Erythroblast (primary cell): ENCODE measurements at regions not wholly inside any gene's neighbourhood (a gene's known extent, or its start where the extent isn't known, plus 50 kb on each side); places are given as distances from the start of the nearest gene placed in this dataset.
A peak's percentile ranks its signal among the peaks of the same experiment; 100 is the strongest.

Experiments used
- DNase-seq, 2 experiments: peaks; one replicate each; lab custom pipeline; 2025; lab: John Stamatoyannopoulos, UW
- GATA1 ChIP-seq: IDR thresholded peaks from 2 replicates; pipeline ENCODE4 v1.6.1; 2011; ENCODE audit warnings: low read depth, mild to moderate bottlenecking, control low read depth, low read length, moderate library complexity
- POLR2A ChIP-seq: IDR thresholded peaks from 2 replicates; pipeline ENCODE4 v1.6.1; 2011; ENCODE audit warnings: mild to moderate bottlenecking, low read length

DNA sequence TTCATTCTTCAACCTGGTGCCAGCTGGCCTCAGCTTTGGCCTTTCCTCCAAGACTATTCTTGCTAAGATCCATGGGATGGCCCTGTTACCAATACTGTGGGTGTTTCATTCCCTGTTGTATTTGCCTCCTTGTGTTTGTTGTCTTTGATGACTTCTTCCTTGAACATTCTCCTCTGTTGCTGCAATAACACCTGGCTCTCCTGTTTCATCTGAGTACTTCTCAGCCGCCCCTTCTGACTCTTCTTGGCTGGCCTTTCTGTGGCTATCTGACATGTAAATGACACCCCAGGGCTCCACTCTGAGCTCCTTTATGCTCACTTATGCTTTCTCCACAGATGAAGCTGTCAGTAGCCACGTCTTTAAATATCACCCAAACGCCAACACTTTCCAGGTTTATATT lies 302.7 kb upstream of the CHRNA7 start:
- no peak for TF ChIP-seq POLR2A
- no peak for DNase-seq

DNA sequence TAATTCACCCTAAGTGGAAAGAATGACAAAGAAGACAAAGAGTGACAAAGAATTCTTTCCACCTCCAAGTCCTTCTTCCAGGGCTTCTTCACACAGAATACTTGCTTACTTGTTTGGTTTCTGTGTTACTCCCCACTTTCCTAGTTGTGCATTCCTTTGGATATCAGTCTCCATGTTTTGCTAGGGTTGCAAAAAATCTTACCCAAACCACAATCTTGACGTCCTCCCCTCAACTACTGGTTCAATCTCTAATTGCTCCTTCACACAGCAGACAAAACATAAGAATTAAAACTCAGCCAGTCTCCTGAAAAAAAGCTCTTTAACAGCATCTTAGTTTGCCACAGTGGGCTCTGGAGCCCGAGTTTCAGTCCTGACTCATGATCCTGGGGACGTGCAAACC lies 297.6 kb upstream of the CHRNA7 start:
- TF ChIP-seq GATA1 (no peak), POLR2A (no peak)
- DNase-seq: no peak

- TF ChIP-seq POLR2A (no peak), GATA1 (no peak)
- DNase-seq: no peak
These were observed 296.9 kb upstream of the CHRNA7 start for GRCh38 chr15:31733424-31733823.

- no peak for DNase-seq
- TF ChIP-seq POLR2A (no peak), GATA1 (no peak)
These were observed 290.1 kb upstream of the CHRNA7 start for GRCh38 chr15:31740203-31740602.

DNA sequence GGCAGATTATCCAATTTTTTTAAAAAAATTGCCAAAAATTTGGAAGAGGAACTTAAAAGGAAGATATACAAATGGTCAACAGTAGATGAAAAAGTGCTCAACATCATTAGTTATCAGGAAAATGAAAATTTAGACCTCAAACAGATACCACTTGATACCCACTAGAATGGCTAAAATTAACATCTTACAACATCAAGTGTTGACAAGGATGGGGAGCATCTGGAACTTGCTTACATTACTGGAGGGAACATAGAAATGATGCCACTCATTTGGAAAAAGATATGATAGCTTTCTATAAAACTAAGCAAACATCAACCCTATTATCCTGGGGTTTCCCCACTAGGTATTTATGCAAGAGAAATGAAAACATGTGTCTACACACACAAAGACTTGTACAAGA lies 284.5 kb upstream of the CHRNA7 start:
- no peak for DNase-seq
- TF ChIP-seq GATA1: no peak
- no peak for TF ChIP-seq POLR2A

DNA sequence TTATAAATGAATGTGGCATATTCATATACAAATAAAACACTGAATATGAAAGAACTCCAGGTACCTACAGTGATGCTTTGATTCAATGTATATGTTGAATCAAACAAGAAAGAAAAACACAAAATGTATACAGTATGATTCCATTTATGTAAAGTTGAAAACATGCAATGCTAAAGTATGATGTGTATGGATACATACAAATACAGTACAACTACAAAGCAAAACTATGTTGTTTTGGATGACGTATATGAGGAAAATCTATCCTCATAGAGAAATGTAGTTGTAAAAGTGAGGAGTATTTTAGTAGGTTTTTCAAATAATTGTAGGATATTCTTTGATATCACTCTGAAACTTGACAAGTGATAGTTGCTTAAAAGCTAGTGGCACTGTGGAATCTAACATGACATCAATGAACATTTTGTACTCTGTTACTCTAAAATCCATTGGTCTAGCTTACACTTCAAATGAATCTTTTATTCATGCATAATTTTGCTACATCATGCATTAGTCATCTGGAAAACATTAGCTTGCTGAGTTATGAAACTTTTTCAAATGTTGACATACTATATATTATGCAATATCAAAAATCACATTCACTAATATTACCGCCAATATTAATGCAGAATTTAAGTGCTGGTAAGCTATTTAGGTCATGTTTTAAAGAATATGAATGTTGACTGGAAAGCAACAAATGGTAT lies 278.1 kb upstream of the CHRNA7 start:
- TF ChIP-seq GATA1 (no peak), POLR2A (no peak)
- peak in 1 of 2 experiments; percentile 1 for DNase-seq

GRCh38 chr15:31752905-31753304 lies 277.4 kb upstream of the CHRNA7 start:
- no peak for DNase-seq
- TF ChIP-seq GATA1 (no peak), POLR2A (no peak)

DNA sequence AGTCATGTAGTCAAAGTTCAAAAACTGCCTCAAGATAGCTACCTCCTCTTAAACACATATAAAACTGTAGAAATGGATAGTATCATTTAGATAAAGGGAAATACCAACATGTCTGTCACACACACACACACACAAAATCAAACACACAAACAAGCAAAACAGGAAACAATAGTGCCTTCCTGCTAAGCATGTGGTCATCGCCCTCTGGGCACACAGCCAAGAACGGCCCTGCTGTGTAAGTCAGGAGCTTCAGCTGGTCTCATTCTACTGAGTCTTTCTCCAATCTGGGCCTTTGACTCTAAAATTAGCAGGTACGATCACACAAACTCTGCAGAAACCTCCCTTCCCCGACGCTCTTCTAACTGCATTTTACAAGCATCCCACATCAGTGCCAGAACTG lies 272.2 kb upstream of the CHRNA7 start:
- DNase-seq: peak in 1 of 2 experiments; percentile 6
- TF ChIP-seq POLR2A (no peak), GATA1 (no peak)

DNA sequence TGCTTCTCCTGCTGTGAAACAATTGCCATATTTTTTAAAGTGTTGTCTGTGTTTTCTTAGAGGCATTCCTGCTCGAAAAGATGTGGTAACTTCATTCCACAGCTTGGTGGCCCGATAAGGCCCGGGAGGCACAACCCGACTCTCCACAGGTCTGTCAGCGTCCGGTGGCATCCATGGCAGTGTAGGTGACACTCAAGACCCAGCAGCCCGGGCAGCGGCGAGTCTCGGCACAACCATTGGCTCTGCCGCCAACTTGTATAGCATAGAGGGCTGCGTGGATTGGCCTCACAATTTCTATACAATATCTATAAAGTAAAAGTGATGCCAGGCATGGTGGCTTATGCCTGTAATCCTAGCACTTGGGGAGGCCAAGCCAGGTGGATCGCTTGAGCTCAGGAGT lies 262.3 kb upstream of the CHRNA7 start:
- DNase-seq: no peak
- TF ChIP-seq GATA1 (no peak), POLR2A (no peak)

DNA sequence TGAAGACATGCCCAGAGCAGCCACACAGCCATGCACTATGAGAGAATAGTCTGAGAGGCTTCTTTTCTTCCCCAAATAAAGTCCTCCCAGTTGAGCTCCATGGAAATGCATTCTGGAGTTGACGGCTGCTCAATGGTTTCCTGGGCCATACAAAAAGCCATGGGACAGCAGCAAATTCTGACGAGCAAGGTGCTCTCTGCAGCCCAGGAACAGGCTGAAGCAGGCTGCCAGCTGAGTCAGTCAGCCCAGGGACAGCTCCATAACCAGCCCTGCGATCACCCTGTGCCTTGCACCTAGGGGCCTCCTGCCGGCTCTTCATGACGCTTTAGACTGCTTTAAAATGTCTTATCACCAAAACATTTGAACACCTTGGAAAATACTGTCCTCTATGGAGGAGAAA lies 256.3 kb upstream of the CHRNA7 start:
- no peak for DNase-seq
- TF ChIP-seq GATA1 (no peak), POLR2A (no peak)

DNA sequence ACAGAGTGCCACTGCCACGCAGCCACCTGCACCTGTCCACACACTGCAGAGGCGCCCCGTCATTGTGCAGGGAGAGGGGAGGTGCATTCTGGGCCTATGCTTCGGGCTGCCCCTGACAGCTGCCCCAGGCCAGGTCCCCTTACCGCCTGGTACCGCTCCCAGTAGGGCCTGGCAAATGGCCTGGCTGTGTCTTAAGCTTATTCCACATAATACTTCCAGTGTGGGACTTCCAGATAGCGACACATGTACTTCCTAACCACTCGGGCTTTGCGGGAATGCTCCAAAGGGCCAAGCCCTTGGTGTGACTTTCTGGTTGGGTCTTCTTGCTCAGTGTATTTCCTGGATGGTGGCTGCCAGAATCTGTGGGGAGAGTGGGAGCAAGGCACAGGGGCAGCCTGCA lies 254.3 kb upstream of the CHRNA7 start:
- TF ChIP-seq GATA1 (no peak), POLR2A (no peak)
- no peak for DNase-seq

- TF ChIP-seq GATA1: no peak
- TF ChIP-seq POLR2A: no peak
- DNase-seq: no peak
These were observed 249.1 kb upstream of the CHRNA7 start for GRCh38 chr15:31781261-31781660.

DNA sequence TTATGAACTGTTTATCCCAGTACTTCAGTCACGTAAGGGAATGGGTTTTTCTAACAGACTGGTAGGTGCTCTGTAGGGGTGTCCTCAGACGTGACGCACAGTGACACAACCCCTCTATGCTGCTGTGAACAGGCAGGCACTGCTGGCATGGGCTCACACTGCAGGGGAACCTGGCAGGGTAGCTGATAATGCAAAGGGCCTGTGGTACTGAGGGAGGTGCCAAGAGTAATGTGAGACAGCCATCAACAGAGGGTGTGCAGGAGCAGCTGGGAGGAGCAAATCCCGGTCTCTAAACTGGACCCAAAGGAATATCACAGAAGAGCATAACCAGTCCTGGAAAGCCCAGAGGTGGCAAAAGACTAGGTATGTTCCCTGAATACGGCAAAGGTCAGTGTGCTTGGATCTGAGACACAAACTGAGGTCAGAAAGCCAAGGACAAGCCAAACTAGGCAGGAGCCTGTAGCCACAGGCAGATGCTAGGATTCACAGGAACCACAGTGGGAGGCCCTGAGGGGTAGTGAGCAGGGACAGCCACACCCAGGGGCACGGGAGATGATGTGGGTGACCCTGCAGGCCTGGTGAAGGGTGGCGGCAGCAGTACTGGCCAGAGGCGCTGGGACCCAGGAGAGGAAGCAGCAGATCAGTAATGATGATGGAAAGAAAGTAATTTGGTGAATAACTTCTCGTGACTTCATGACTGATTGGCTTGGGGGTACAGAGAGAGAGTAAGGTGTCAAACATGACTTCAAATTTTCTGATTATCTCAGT lies 248.1 kb upstream of the CHRNA7 start:
- DNase-seq: no peak
- no peak for TF ChIP-seq GATA1
- no peak for TF ChIP-seq POLR2A

DNA sequence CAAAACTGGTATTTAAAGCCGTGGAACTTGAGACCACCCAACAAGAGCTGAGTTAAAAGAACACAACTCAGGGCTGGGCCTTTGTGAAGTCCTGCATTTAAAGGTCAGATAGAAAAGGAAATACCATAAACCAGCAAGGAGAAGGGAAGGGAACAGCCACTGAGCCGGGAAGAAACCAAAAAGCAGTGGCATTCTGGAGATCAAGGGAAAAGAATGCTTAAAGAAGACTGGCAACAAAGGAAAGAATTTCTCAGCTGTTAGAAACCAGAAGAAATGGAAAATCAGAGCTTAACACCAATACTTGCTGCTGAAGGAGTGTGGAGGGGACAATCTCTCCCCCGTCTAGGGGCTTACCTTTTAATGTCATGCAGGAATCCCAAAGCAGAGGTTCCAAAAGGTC lies 247.4 kb upstream of the CHRNA7 start:
- no peak for TF ChIP-seq GATA1
- no peak for DNase-seq

DNA sequence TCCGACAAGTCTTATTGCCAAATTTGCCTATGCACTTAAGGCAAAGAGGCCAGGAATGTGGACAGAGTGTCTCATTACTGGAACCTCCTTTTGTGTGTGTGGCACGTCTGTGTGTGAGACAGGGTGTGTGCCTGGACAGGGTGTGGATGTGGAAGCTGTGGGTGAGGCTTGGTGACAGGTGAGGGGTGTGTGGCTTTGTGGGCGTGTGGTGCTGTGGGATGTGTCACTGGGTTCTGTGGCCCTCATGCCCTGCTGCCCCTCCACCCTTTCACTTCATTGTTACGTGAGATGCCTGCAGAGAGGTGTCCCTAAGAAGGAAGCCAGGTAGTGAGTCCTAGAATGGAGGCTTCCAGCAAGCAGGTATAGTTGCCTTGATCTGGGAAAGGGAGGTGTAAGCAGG lies 244.0 kb upstream of the CHRNA7 start:
- TF ChIP-seq GATA1 (no peak), POLR2A (no peak)

More for the DNA sequence above, 244.0 kb upstream of the CHRNA7 start:
- DNase-seq: no peak
